Stimulated activated naive CD8-positive, alpha-beta T cell treated with anti-CD3 and anti-CD28 coated beads, Interleukin-15, amount 100 ng/mL, for 72 hours (primary cell): ENCODE measurements at regions not wholly inside any gene's neighbourhood (a gene's known extent, or its start where the extent isn't known, plus 50 kb on each side); places are given as distances from the start of the nearest gene placed in this dataset.

Source experiments
- ATAC-seq: fragments of 150-1000 bp; cut with Tn5 transposase; 2 replicates; pipeline ENCODE4 v1.10.0; 2021; ENCODE audit warnings: mild to moderate bottlenecking, moderate library complexity
- DNase-seq, 2 donors: peaks; one replicate each; pipeline ENCODE4 v3.0.0; 2021 to 2022
- H3K27ac Mint-ChIP-seq, 2 donors: one replicate each; pipeline ENCODE4 v1.8.0; 2022; ENCODE audit warnings: mild to moderate bottlenecking in 2 of 2, mixed read lengths in 2 of 2, moderate library complexity in 2 of 2
- H3K27me3 Mint-ChIP-seq: one replicate; pipeline ENCODE4 v1.8.0; 2022; ENCODE audit warnings: mixed read lengths
- H3K4me1 Mint-ChIP-seq: one replicate; pipeline ENCODE4 v1.8.0; 2022; ENCODE audit warnings: mild to moderate bottlenecking, mixed read lengths
- H3K4me3 Mint-ChIP-seq, 2 donors: one replicate each; pipeline ENCODE4 v1.8.0; 2022; ENCODE audit warnings: mild to moderate bottlenecking in 2 of 2, mixed read lengths in 2 of 2, moderate library complexity in 1 of 2
- H3K9me3 Mint-ChIP-seq, 2 donors: one replicate each; pipeline ENCODE4 v1.8.0; 2022; ENCODE audit warnings: mixed read lengths in 2 of 2

GRCh38 chr1:38527373-38527966 lies 332.1 kb downstream of the RRAGC start:
- Mint-ChIP-seq H3K27ac (peak overlapping the region; percentile 90 to 94), H3K4me3 (peak overlapping the region; percentile 10 to 49), H3K27me3 (peaks cover 37% of the 10 kb centered on the region), H3K9me3 (no peaks in the 10 kb centered on the region), H3K4me1 (peaks cover 15% of the 10 kb centered on the region)
- ATAC-seq (peak; percentile 96), DNase-seq (peak; percentile 54 to 77)

GRCh38 chr1:38526046-38526445 lies 333.5 kb downstream of the RRAGC start:
- no peak overlapping the region for H3K4me3 Mint-ChIP-seq
- H3K27me3 Mint-ChIP-seq: peaks cover 37% of the 10 kb centered on the region
- DNase-seq: no peak
- no peak for ATAC-seq
- H3K9me3 Mint-ChIP-seq: no peaks in the 10 kb centered on the region
- H3K4me1 Mint-ChIP-seq: peaks cover 13% of the 10 kb centered on the region
- H3K27ac Mint-ChIP-seq: no peak overlapping the region

DNA sequence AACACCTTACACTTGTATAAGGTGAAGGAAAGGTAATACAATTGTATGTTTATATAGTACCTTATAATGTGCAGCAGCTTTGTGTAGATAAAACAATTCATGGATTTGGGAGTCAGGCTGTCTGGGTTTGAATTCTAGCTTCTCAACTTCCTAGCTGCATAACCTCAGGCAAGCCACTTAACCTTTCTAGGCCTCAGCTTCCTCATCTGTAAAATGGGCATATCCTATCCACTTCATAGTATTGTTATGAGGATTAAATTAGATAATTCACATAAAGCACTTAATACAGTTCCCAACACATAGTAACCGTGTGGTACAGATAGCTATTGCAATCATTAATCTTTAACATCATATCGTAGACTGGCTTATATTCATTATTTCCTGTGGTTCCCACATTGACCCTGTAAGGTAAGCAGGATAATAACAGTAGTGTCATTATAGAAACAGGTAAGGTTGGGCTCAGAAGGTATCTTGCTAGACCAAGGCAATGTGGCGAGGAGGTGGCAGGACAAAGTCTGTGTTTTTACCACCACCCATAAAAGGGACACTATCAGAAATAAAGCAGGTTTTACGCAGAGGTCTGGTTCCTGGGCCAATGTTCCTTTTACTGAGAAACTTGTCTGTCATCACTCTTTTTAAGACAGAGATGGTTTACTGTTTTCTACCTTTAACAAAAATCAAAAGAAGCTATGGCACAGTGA lies 334.1 kb downstream of the RRAGC start:
- Mint-ChIP-seq H3K27me3 (peaks cover 37% of the 10 kb centered on the region), H3K4me1 (peaks cover 13% of the 10 kb centered on the region), H3K4me3 (no peak overlapping the region), H3K9me3 (no peaks in the 10 kb centered on the region), H3K27ac (no peak overlapping the region)
- ATAC-seq (no peak), DNase-seq (no peak)

- no peak for DNase-seq
- no peak overlapping the region for H3K4me3 Mint-ChIP-seq
- H3K27ac Mint-ChIP-seq: no peak overlapping the region
- ATAC-seq: no peak
- H3K27me3 Mint-ChIP-seq: peaks cover 44% of the 10 kb centered on the region
- peaks cover 13% of the 10 kb centered on the region for H3K4me1 Mint-ChIP-seq
- H3K9me3 Mint-ChIP-seq: no peaks in the 10 kb centered on the region
Measured at GRCh38 chr1:38524025-38524641, 335.4 kb downstream of the RRAGC start.

GRCh38 chr1:38523568-38523939 lies 336.0 kb downstream of the RRAGC start:
- no peak overlapping the region for H3K4me3 Mint-ChIP-seq
- peaks cover 48% of the 10 kb centered on the region for H3K27me3 Mint-ChIP-seq
- no peak overlapping the region for H3K27ac Mint-ChIP-seq
- ATAC-seq (no peak), DNase-seq (no peak)
- H3K4me1 Mint-ChIP-seq: peaks cover 13% of the 10 kb centered on the region
- H3K9me3 Mint-ChIP-seq: no peaks in the 10 kb centered on the region

DNA sequence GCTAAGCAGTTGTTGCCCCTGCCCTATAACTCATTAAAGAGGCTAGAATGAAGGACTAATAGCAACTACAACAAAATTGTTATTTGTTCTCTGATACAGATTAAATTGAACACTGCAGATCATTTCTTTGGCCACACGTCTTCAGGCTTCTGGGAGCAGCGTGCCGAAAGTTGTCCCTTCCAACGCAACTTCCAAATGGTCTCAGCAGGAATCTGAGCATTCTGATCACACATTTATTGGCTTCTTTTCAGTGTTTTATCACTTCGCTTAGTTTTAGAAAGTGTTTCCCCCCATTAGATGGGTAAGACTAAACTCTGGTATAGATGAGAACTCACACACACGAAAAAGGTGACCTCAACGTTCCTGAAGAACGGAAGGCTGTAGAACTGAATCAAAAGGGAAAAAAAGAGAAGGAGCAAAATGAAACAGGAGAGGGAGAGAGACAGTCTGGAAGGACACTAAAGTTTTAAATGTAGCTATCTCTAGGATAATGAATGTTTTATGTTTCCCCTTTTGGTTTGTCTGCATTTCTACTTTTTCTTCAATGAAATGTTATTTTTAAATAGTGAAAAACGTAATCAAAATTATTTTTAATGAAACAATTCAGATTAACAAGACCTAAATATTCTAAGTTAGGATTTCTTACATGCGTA lies 336.5 kb downstream of the RRAGC start:
- no peak overlapping the region for H3K4me3 Mint-ChIP-seq
- no peak overlapping the region for H3K27ac Mint-ChIP-seq
- peaks cover 13% of the 10 kb centered on the region for H3K4me1 Mint-ChIP-seq
- no peaks in the 10 kb centered on the region for H3K9me3 Mint-ChIP-seq
- ATAC-seq: no peak
- H3K27me3 Mint-ChIP-seq: peaks cover 48% of the 10 kb centered on the region
- no peak for DNase-seq

DNA sequence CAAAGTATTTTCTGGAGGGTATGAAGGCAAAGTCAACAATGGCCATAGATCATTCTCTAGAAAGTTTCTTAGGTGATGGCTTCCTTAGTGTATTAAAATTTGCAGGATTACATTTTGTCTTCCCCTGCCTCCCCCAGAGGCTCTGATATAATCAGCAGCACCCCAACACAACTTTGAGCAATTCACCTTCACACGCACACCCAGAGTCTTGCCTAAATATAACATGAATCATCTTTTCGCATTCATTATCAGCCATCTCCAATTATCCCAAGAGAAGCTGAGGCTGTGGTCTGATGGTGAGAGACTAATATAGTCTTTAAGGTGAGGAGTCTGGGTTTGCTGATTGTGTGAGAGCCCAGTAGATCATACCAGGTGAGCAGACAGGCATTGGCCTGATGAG lies 343.0 kb downstream of the RRAGC start:
- ATAC-seq (no peak), DNase-seq (no peak)
- Mint-ChIP-seq H3K27me3 (peaks cover 26% of the 10 kb centered on the region), H3K4me1 (no peaks in the 10 kb centered on the region), H3K4me3 (no peak overlapping the region), H3K9me3 (no peaks in the 10 kb centered on the region), H3K27ac (no peak overlapping the region)

- H3K27ac Mint-ChIP-seq: no peak overlapping the region
- peaks cover 52% of the 10 kb centered on the region for H3K27me3 Mint-ChIP-seq
- ATAC-seq (no peak), DNase-seq (no peak)
- H3K4me3 Mint-ChIP-seq: no peak overlapping the region
- H3K9me3 Mint-ChIP-seq: no peaks in the 10 kb centered on the region
- no peaks in the 10 kb centered on the region for H3K4me1 Mint-ChIP-seq
Measured at GRCh38 chr1:38512789-38513188, 346.8 kb downstream of the RRAGC start.

GRCh38 chr1:38512024-38512767 lies 347.4 kb downstream of the RRAGC start:
- Mint-ChIP-seq H3K4me1 (no peaks in the 10 kb centered on the region), H3K27ac (no peak overlapping the region), H3K27me3 (peaks cover 48% of the 10 kb centered on the region), H3K4me3 (no peak overlapping the region), H3K9me3 (no peaks in the 10 kb centered on the region)
- ATAC-seq (no peak), DNase-seq (no peak)

GRCh38 chr1:38508232-38508631 lies 351.3 kb downstream of the RRAGC start:
- ATAC-seq (no peak), DNase-seq (no peak)
- H3K4me3 Mint-ChIP-seq: no peak overlapping the region

DNA sequence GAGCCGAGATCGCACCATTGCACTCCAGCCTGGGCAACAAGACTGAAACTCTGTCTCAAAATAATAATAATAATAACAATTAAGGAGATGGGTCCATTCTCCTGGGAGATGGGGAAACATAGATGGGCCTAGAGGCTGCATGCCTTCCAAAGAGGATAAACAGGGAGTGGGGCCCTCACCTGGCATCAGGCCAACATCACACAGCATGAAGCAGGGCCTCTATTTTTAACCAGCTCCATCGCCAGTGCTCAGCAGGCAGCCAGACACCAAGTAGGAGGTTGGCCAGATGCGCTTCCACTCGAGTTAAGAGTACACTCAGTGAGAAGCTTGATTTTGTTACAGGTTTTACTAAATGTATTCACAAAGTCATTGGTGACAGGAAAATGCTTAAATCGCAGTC lies 352.0 kb downstream of the RRAGC start:
- H3K9me3 Mint-ChIP-seq: no peaks in the 10 kb centered on the region
- no peak overlapping the region for H3K4me3 Mint-ChIP-seq
- peaks cover 83% of the 10 kb centered on the region for H3K27me3 Mint-ChIP-seq
- H3K4me1 Mint-ChIP-seq: peaks cover 7% of the 10 kb centered on the region
- no peak overlapping the region for H3K27ac Mint-ChIP-seq
- ATAC-seq (no peak), DNase-seq (no peak)

More at GRCh38 chr1:38508232-38508631, 351.3 kb downstream of the RRAGC start:
- no peak overlapping the region for H3K27ac Mint-ChIP-seq
- no peaks in the 10 kb centered on the region for H3K9me3 Mint-ChIP-seq
- peaks cover 7% of the 10 kb centered on the region for H3K4me1 Mint-ChIP-seq
- peaks cover 76% of the 10 kb centered on the region for H3K27me3 Mint-ChIP-seq

GRCh38 chr1:38505944-38506343 lies 353.6 kb downstream of the RRAGC start:
- no peak for ATAC-seq
- Mint-ChIP-seq H3K9me3 (no peaks in the 10 kb centered on the region), H3K4me1 (peaks cover 7% of the 10 kb centered on the region), H3K27me3 (peaks cover 76% of the 10 kb centered on the region), H3K4me3 (no peak overlapping the region), H3K27ac (no peak overlapping the region)
- DNase-seq: no peak

- Mint-ChIP-seq H3K9me3 (no peaks in the 10 kb centered on the region), H3K27ac (no peak overlapping the region), H3K4me3 (no peak overlapping the region), H3K27me3 (peaks cover 64% of the 10 kb centered on the region), H3K4me1 (peaks cover 22% of the 10 kb centered on the region)
- ATAC-seq (no peak), DNase-seq (no peak)
Measured at GRCh38 chr1:38502758-38503157, 356.8 kb downstream of the RRAGC start.

- Mint-ChIP-seq H3K4me1 (peaks cover 17% of the 10 kb centered on the region), H3K27ac (no peak overlapping the region), H3K4me3 (no peak overlapping the region), H3K9me3 (no peaks in the 10 kb centered on the region), H3K27me3 (peaks cover 56% of the 10 kb centered on the region)
- ATAC-seq (no peak), DNase-seq (no peak)
Measured at GRCh38 chr1:38500891-38501290, 358.7 kb downstream of the RRAGC start.

- no peak for ATAC-seq
- Mint-ChIP-seq H3K27ac (no peak overlapping the region), H3K27me3 (peaks cover 51% of the 10 kb centered on the region), H3K4me3 (no peak overlapping the region), H3K4me1 (peaks cover 15% of the 10 kb centered on the region), H3K9me3 (no peaks in the 10 kb centered on the region)
- DNase-seq: no peak
Measured at GRCh38 chr1:38500352-38500751, 359.2 kb downstream of the RRAGC start.
